Stimulated activated CD4-positive, alpha-beta T cell treated with anti-CD3 and anti-CD28 coated beads, Interleukin-12 subunit alpha, Interleukin-12 subunit beta, amount 100 ng/mL, for 4 hours (primary cell): ENCODE measurements at regions not wholly inside any gene's neighbourhood (a gene's known extent, or its start where the extent isn't known, plus 50 kb on each side); places are given as distances from the start of the nearest gene placed in this dataset.
"Not testable (repeated sequence)": the region's sequence is repeated elsewhere in the genome, so short reads cannot be mapped to it uniquely, and the experiment has no call there.

Experiments used
- DNase-seq: peaks from one replicate; pipeline ENCODE4 v3.0.0-alpha.2; 2020

GRCh38 chr6:139521338-139521737, 146.9 kb upstream of the CITED2 start:
- DNase-seq, result no peak

GRCh38 chr6:139520321-139520768, 145.9 kb upstream of the CITED2 start:
- no peak for DNase-seq

- no peak for DNase-seq
These were observed 145.2 kb upstream of the CITED2 start for GRCh38 chr6:139519571-139520031.

- DNase-seq, result no peak
These were observed 144.6 kb upstream of the CITED2 start for GRCh38 chr6:139519097-139519496.

- no peak for DNase-seq
These were observed 144.2 kb upstream of the CITED2 start for GRCh38 chr6:139518556-139519091.

- not testable (repeated sequence) for DNase-seq
These were observed 143.6 kb upstream of the CITED2 start for GRCh38 chr6:139517998-139518555.

GRCh38 chr6:139515511-139515910, 141.1 kb upstream of the CITED2 start:
- no peak for DNase-seq

- no peak for DNase-seq
These were observed 140.4 kb upstream of the CITED2 start for GRCh38 chr6:139514819-139515218.

GRCh38 chr6:139510040-139510790, 135.8 kb upstream of the CITED2 start:
- no peak for DNase-seq

GRCh38 chr6:139509167-139509566, 134.7 kb upstream of the CITED2 start:
- DNase-seq, result no peak

GRCh38 chr6:139508576-139508975, 134.1 kb upstream of the CITED2 start:
- no peak for DNase-seq

GRCh38 chr6:139508023-139508422, 133.6 kb upstream of the CITED2 start:
- no peak for DNase-seq

- DNase-seq, result no peak
These were observed 126.5 kb upstream of the CITED2 start for GRCh38 chr6:139500977-139501376.

GRCh38 chr6:139498715-139499114, 124.3 kb upstream of the CITED2 start:
- DNase-seq, result no peak

GRCh38 chr6:139497345-139497961, 123.0 kb upstream of the CITED2 start:
- no peak for DNase-seq

- no peak for DNase-seq
These were observed 122.4 kb upstream of the CITED2 start for GRCh38 chr6:139496654-139497344.

GRCh38 chr6:139494376-139494990, 120.0 kb upstream of the CITED2 start:
- no peak for DNase-seq

GRCh38 chr6:139490482-139490881, 116.0 kb upstream of the CITED2 start:
- DNase-seq, result no peak

GRCh38 chr6:139486476-139486799, 112.0 kb upstream of the CITED2 start:
- no peak for DNase-seq

GRCh38 chr6:139485742-139486475, 111.5 kb upstream of the CITED2 start:
- no peak for DNase-seq

- DNase-seq, result no peak
These were observed 110.7 kb upstream of the CITED2 start for GRCh38 chr6:139485185-139485584.

- no peak for DNase-seq
These were observed 108.6 kb upstream of the CITED2 start for GRCh38 chr6:139483079-139483478.
